HFFc6 (cell line): ENCODE measurements at regions not wholly inside any gene's neighbourhood (a gene's known extent, or its start where the extent isn't known, plus 50 kb on each side); places are given as distances from the start of the nearest gene placed in this dataset.

Experiments
- DNase-seq: peaks from one replicate; pipeline ENCODE4 v3.0.0-alpha.2; 2018
- H3K27ac Mint-ChIP-seq: 2 replicates; pipeline ENCODE4 v1.8.0; 2020; ENCODE audit warnings: mild to moderate bottlenecking, mixed read lengths
- H3K27me3 Mint-ChIP-seq: 2 replicates; pipeline ENCODE4 v1.8.0; 2021; ENCODE audit warnings: mild to moderate bottlenecking, moderate library complexity, mixed read lengths; ENCODE audit not compliant: insufficient read depth
- H3K36me3 Mint-ChIP-seq: 2 replicates; pipeline ENCODE4 v1.8.0; 2021; ENCODE audit warnings: low read depth, mixed read lengths
- H3K4me1 Mint-ChIP-seq: 2 replicates; pipeline ENCODE4 v1.8.0; 2020; ENCODE audit warnings: low read depth, mixed read lengths
- H3K4me3 Mint-ChIP-seq: 2 replicates; pipeline ENCODE4 v1.8.0; 2020; ENCODE audit warnings: mild to moderate bottlenecking, moderate library complexity, mixed read lengths
- H3K9me3 Mint-ChIP-seq: 2 replicates; pipeline ENCODE4 v1.8.0; 2020; ENCODE audit warnings: mild to moderate bottlenecking, mixed read lengths
- TF ChIP-seq, protein P1 (sequence below): fragments of 200-600 bp; sonication (generic); IDR thresholded peaks from 2 replicates; pipeline ENCODE4 v1.5.0; 2021; ENCODE audit warnings: antibody characterized with exemption, mild to moderate bottlenecking

DNA sequence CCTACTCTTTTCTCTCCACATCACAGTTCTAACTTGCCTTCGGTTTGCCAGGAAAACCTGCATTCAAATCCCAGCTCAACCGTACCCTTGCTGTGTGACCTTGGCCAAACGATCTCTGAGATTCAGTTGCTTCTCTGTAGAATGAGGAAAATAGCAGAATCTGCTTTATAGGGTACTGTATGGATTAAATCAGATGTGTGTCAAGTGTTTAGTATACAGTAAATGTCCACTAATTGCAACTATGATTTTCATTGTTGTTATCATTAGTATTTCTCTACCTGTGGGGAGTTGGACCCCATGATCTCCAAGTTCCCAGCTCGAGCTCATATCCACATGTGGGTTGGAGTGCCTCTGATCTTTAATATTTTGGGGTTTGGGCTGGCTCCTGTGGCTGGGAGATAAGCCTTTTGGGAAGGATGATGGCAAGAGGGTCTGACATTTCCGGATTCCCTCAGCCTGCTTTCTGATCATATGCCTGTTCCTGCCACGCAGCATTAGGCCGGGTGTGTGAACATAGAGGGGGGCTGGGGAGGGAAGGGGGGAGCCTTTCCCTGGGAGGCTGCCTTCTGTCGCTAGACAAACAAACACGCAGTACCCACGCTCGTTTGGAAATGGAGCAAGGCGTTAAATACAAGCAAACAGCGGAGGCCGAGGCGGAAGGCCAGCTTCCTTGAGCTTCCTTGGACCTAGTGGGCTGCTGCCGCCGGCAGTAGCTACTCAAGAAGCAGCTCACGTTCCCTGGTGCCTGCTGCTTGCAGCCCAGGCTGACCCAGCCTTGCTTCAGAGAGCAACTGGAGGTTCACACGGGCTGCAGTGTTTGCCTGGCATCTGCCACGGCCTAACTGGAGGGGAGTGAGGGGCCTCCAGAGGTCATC, 213.5 kb upstream of the LHX5 start:
- Mint-ChIP-seq H3K4me3 (no peak overlapping the region), H3K36me3 (no peaks in the 10 kb centered on the region), H3K27me3 (peaks cover 25% of the 10 kb centered on the region), H3K9me3 (no peaks in the 10 kb centered on the region), H3K27ac (no peak overlapping the region), H3K4me1 (no peaks in the 10 kb centered on the region)
- DNase-seq, result no peak
- TF ChIP-seq, protein P1, sequence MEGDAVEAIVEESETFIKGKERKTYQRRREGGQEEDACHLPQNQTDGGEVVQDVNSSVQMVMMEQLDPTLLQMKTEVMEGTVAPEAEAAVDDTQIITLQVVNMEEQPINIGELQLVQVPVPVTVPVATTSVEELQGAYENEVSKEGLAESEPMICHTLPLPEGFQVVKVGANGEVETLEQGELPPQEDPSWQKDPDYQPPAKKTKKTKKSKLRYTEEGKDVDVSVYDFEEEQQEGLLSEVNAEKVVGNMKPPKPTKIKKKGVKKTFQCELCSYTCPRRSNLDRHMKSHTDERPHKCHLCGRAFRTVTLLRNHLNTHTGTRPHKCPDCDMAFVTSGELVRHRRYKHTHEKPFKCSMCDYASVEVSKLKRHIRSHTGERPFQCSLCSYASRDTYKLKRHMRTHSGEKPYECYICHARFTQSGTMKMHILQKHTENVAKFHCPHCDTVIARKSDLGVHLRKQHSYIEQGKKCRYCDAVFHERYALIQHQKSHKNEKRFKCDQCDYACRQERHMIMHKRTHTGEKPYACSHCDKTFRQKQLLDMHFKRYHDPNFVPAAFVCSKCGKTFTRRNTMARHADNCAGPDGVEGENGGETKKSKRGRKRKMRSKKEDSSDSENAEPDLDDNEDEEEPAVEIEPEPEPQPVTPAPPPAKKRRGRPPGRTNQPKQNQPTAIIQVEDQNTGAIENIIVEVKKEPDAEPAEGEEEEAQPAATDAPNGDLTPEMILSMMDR, result no peak

DNA sequence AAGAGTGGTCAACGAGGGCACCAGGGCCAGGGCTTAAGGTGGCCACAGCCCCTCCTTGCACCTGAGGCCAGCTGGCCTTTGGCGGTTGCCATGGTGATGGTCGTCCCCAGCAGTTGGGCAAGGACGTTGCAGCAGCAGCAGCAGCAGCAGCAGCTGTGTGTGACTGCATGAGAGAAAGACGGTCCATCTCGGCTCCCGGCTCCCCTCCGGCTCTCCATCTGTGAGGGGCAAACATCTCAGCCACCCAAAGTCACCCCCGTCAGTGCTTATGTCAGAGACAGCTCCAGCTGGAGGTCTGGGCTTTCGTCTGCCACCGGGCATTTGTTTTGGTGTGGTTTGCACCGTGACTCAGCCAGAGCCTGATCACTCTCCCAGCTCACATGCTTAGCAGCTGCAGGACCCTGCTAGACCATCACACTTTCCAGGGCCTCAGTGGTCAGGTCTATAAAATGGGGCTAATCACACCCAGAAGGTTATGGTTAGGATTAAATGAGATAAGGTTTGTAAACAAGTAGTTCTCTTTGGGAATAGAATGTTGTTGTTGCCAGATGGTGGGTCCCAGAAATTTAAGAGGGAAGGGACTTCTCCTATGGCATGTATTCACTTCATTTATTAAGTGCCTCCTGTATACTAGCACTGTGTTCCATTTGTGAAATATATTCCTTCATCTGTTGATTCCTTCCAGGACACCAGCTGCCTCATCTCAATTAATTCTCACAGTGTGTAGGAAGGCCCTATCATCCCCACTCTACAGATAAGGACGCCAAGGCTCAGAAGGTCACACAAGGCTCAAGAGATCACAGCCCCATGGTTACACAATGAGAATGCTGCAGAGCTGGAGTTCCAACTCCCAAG, 212.6 kb upstream of the LHX5 start:
- Mint-ChIP-seq H3K36me3 (no peaks in the 10 kb centered on the region), H3K4me1 (no peaks in the 10 kb centered on the region), H3K27me3 (peaks cover 25% of the 10 kb centered on the region), H3K4me3 (no peak overlapping the region), H3K9me3 (no peaks in the 10 kb centered on the region), H3K27ac (no peak overlapping the region)
- no peak for DNase-seq
- TF ChIP-seq, protein P1, result no peak

DNA sequence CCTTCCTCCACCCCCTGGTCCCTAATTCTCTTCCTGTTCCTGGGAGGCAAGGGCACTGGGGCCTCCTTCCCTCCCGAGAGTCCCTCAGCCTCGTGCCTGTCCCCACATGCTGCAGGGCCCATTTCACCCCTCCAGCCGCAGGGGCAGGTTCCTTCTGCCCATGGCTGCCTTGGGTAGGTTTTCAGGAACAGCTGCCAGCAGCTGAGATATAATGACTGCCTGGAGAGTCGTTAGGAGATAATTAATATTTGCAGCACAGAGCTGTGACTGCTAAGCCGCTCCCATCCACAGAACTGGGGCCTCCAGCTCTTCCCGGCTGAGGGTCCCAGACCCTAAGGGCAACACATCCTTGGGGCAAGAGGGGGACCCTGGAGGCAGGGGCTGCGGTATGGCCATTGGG, 211.9 kb upstream of the LHX5 start:
- TF ChIP-seq, protein P1, result no peak
- no peaks in the 10 kb centered on the region for H3K36me3 Mint-ChIP-seq
- H3K27ac Mint-ChIP-seq, result no peak overlapping the region
- no peak overlapping the region for H3K4me3 Mint-ChIP-seq
- no peaks in the 10 kb centered on the region for H3K9me3 Mint-ChIP-seq
- no peak for DNase-seq
- H3K27me3 Mint-ChIP-seq, result peaks cover 25% of the 10 kb centered on the region
- H3K4me1 Mint-ChIP-seq, result no peaks in the 10 kb centered on the region

DNA sequence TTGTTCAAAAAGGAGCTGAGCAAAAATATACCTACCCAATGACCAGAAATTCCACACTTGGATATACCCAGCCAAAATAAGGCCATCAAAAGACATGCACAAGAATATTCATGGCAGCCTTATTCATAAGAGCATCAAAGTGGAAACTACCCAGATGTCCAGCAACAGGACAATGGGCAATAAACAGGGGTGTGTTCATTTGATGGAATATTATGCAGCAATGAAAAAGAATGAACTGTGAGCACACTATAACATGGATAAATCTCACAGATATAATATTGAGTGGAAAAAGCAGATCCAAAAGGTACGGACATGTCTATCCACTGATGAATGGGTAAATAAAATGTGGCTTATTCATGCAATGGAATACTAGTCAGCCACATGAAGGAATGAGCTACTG, 209.2 kb upstream of the LHX5 start:
- peaks cover 32% of the 10 kb centered on the region for H3K27me3 Mint-ChIP-seq
- no peak for DNase-seq
- TF ChIP-seq, protein P1, result no peak
- H3K36me3 Mint-ChIP-seq, result no peaks in the 10 kb centered on the region
- H3K4me3 Mint-ChIP-seq, result no peak overlapping the region
- no peak overlapping the region for H3K27ac Mint-ChIP-seq
- no peaks in the 10 kb centered on the region for H3K9me3 Mint-ChIP-seq
- H3K4me1 Mint-ChIP-seq, result peaks cover 6% of the 10 kb centered on the region

DNA sequence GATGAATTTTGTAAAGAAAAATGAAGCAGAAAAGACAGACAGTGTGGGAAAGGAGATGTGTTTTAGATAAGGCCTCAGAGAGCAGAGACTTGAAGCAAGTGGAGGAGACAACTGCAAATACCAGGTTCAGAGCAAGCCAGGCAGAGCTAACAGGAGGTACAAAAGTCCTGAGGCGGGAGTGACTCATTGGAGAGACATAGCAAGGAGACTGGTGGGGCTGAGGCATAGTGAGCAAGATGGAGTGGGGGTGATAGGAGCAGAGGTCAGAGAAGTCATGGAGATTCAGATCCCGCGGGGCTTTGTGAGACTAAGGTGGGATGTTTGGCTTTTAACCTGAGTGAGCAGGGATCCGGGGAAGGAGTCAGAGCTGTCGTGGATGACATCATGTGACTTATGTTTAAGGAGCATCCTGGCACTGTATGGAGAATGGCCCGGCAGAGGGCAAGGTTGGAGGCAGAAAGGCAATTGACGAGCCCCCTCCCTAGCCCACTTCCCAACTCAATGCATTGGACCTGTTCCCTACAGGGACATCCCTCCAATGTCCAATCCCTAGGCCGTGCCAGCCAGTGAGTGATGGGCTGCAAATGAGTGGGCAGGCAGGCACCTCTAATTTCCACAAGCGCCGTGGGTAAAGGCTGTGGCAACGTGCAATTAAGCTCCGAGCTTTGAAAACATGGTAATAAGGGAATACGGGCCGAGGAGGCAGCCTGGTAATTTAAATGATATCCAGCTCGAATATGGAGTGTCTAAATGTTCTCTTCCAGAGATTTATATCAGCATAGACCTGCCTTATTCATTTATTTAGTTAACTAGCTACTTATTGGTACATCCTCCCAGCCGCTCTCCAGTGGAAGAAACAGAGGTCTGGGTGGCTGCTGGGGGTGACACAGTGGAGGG, 206.8 kb upstream of the LHX5 start:
- Mint-ChIP-seq H3K27me3 (peaks cover 41% of the 10 kb centered on the region), H3K4me1 (peaks cover 6% of the 10 kb centered on the region), H3K36me3 (no peaks in the 10 kb centered on the region), H3K4me3 (no peak overlapping the region), H3K27ac (no peak overlapping the region), H3K9me3 (no peaks in the 10 kb centered on the region)
- DNase-seq, result peak; percentile 11
- TF ChIP-seq, protein P1, result no peak
